ENCODE measurements at regions not wholly inside any gene's neighbourhood (a gene's known extent, or its start where the extent isn't known, plus 50 kb on each side); places are given as distances from the start of the nearest gene placed in this dataset.
A peak's percentile ranks its signal among the peaks of the same experiment; 100 is the strongest.
"Not testable (repeated sequence)": the region's sequence is repeated elsewhere in the genome, so short reads cannot be mapped to it uniquely, and the experiment has no call there.

DNA sequence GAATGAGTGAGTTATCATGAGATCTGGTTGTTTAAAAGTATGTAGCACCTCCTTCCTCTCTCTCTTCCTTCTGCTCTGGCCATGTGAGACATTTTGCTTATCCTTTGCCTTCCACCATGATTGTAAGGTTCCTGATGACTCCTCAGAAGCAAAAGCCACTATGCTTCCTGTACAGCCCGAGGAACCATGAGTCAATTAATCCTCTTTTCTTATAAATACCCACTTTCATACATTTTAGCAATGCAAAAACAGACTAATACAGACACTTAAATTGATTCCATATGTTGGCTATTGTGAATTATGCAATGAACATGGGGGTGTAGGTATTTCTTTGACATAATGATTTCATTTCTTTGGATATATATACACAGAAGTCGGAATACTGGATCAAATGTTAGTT lies 792.8 kb upstream of the EYS start:
- TF ChIP-seq KLF1 (tag by site-specific recombination; IDR thresholded peaks at IDR 0.05) (no peak), ZNF510 (tag by site-specific recombination; IDR thresholded peaks at IDR 0.05; ENCODE audit: insufficient replicate concordance) (no peak)
- no peak overlapping the region for H3K27ac ChIP-seq (ENCODE audit: extremely low read depth, low read depth, low read length)
- H3K36me3 ChIP-seq (ENCODE audit: control insufficient read depth in 2 of 2, insufficient read depth in 1 of 2, low read length in 2 of 2) = no peaks in the 10 kb centered on the region
- CTCF ChIA-PET = no interaction called here
- H3K4me1 ChIP-seq (ENCODE audit: control insufficient read depth, insufficient read depth, low read length) = no peaks in the 10 kb centered on the region
- H3K4me3 ChIP-seq (ENCODE audit: low read depth, low read length) = no peak overlapping the region
- H3K9me3 ChIP-seq (ENCODE audit: control insufficient read depth, insufficient read depth, low read depth, low read length) = no peaks in the 10 kb centered on the region
- POLR2A ChIA-PET = no interaction called here

DNA sequence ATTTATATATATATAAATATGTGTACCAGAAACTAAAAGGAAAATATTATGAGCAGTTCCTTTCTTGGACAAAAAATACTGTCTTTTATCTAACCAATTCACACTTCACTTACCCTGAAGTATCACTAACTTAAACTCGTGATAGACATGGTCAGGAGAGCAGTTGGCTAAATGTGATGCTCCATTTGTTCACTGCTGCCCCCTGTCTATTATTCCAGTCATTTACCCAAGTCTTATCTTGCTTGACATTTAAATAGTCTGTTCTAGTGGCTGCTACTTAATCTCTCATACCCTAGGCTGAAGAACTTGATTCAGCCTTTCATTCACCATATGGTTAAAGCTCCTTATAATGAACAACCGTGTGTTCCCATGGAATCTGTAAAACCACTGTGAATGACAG lies 789.6 kb upstream of the EYS start:
- Histone ChIP-seq H3K4me3 (ENCODE audit: low read depth, low read length) (no peak overlapping the region), H3K36me3 (ENCODE audit: control insufficient read depth in 2 of 2, insufficient read depth in 1 of 2, low read length in 2 of 2) (no peaks in the 10 kb centered on the region), H3K27ac (ENCODE audit: extremely low read depth, low read depth, low read length) (no peak overlapping the region), H3K4me1 (ENCODE audit: control insufficient read depth, insufficient read depth, low read length) (no peaks in the 10 kb centered on the region), H3K9me3 (ENCODE audit: control insufficient read depth, insufficient read depth, low read depth, low read length) (no peaks in the 10 kb centered on the region)
- POLR2A ChIA-PET = no interaction called here
- CTCF ChIA-PET = interaction anchor here (0.6 to 2.1 kb wide), 14 partner anchors 8 to 551 kb away, joined by 3 to 17 read pairs (median 3); no protein-coding TSS in a partner anchor
- no peak for TF ChIP-seq ZNF560 (tag by site-specific recombination; IDR thresholded peaks at IDR 0.05; ENCODE audit: borderline replicate concordance)
- no peak for TF ChIP-seq ZNF629 (tag by site-specific recombination; IDR thresholded peaks at IDR 0.05)
- TF ChIP-seq ZNF112 (tag by site-specific recombination; IDR thresholded peaks at IDR 0.05) = no peak
- no peak for TF ChIP-seq ZNF426 (tag by site-specific recombination; IDR thresholded peaks at IDR 0.05)
- no peak for TF ChIP-seq ZSCAN23 (tag by site-specific recombination; IDR thresholded peaks at IDR 0.05)
- no peak for TF ChIP-seq RBAK (tag by site-specific recombination; IDR thresholded peaks at IDR 0.05)

DNA sequence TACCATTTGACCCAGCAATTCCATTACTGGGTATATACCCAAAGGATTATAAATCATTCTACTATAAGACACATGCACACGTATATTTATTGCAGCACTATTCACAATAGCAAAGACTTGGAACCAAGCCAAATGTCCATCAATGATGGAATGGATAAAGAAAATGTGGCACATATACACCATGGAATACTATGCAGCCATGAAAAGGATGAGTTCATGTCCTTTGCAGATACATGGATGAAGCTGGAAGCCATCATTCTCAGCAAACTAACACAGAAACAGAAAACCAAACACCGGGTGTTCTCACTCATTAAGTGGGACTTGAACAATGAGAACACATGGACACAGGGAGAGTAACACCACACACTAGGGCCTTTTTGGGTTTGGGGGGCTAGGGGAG lies 787.6 kb upstream of the EYS start:
- H3K4me3 ChIP-seq (ENCODE audit: low read depth, low read length); H3K4me1 ChIP-seq (ENCODE audit: control insufficient read depth, insufficient read depth, low read length); H3K36me3 ChIP-seq (ENCODE audit: control insufficient read depth in 2 of 2, insufficient read depth in 1 of 2, low read length in 2 of 2); POLR2A ChIA-PET; H3K27ac ChIP-seq (ENCODE audit: extremely low read depth, low read depth, low read length); H3K9me3 ChIP-seq (ENCODE audit: control insufficient read depth, insufficient read depth, low read depth, low read length): not testable (repeated sequence)
- TF ChIP-seq ZNF146 (tag by site-specific recombination; IDR thresholded peaks at IDR 0.05) = peak; percentile 73
- CTCF ChIA-PET = interaction anchor here (2.1 kb wide), 1 partner anchor 61 kb away, joined by 5 read pairs; no protein-coding TSS in a partner anchor

DNA sequence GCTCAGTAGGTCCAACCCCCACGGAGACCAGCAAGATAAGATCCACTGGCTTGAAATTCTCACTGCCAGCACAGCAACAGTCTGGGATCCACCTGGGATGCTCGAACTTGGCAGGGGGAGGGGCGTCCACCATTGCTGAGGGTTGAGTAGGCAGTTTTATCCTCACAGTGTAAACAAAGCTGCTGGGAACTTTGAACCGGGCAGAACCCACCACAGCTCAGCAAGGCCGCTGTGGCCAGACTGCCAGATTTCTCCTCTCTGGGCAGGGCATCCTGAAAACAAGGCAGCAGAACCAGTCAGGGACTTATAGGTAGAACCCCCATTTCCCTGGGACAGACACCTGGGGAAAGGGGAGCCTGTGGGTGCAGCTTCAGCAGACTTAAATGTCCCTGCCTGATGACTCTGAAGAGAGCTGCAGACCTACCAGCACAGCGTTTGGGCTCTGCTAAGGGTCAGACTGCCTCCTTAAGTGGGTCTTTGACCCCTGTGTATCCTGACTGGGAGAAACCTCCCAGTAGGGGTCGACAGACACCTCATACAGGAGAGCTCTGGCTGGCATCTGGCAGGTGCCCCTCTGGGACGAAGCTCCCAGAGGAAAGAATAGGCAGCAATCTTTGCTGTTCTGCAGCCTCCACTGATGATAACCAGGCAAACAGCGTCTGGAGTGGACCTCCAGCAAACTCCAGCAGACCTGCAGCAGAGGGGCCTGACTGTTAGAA lies 782.4 kb upstream of the EYS start:
- no peak overlapping the region for H3K27ac ChIP-seq (ENCODE audit: extremely low read depth, low read depth, low read length)
- no peaks in the 10 kb centered on the region for H3K4me1 ChIP-seq (ENCODE audit: control insufficient read depth, insufficient read depth, low read length)
- no peaks in the 10 kb centered on the region for H3K9me3 ChIP-seq (ENCODE audit: control insufficient read depth, insufficient read depth, low read depth, low read length)
- POLR2A ChIA-PET = no interaction called here
- H3K4me3 ChIP-seq (ENCODE audit: low read depth, low read length) = no peak overlapping the region
- H3K36me3 ChIP-seq (ENCODE audit: control insufficient read depth in 2 of 2, insufficient read depth in 1 of 2, low read length in 2 of 2) = no peaks in the 10 kb centered on the region
- CTCF ChIA-PET = no interaction called here
- TF ChIP-seq ZNF16 (tag by site-specific recombination; IDR thresholded peaks at IDR 0.05; ENCODE audit: low read depth) (no peak), ZNF707 (tag by site-specific recombination; IDR thresholded peaks at IDR 0.05) (no peak), ZNF184 (tag by site-specific recombination; IDR thresholded peaks at IDR 0.05) (no peak), ZNF558 (tag by site-specific recombination; IDR thresholded peaks at IDR 0.05) (no peak), GFI1B (tag by site-specific recombination; IDR thresholded peaks at IDR 0.05) (no peak), MYNN (tag by site-specific recombination; IDR thresholded peaks at IDR 0.05; ENCODE audit: borderline replicate concordance) (no peak), ZNF544 (tag by site-specific recombination; IDR thresholded peaks at IDR 0.05) (no peak), ZNF366 (tag by site-specific recombination; conservative IDR thresholded peaks at IDR 0.05) (no peak), ZNF423 (tag by site-specific recombination; IDR thresholded peaks at IDR 0.05) (no peak), ZNF654 (tag by site-specific recombination; IDR thresholded peaks at IDR 0.05; ENCODE audit: low read depth) (no peak), ZNF2 (tag by site-specific recombination; IDR thresholded peaks at IDR 0.05) (no peak), ZNF76 (tag by site-specific recombination; IDR thresholded peaks at IDR 0.05; ENCODE audit: borderline replicate concordance, low read depth) (no peak), ZSCAN16 (tag by site-specific recombination; IDR thresholded peaks at IDR 0.05) (no peak)
- TF ChIP-seq, protein P1, sequence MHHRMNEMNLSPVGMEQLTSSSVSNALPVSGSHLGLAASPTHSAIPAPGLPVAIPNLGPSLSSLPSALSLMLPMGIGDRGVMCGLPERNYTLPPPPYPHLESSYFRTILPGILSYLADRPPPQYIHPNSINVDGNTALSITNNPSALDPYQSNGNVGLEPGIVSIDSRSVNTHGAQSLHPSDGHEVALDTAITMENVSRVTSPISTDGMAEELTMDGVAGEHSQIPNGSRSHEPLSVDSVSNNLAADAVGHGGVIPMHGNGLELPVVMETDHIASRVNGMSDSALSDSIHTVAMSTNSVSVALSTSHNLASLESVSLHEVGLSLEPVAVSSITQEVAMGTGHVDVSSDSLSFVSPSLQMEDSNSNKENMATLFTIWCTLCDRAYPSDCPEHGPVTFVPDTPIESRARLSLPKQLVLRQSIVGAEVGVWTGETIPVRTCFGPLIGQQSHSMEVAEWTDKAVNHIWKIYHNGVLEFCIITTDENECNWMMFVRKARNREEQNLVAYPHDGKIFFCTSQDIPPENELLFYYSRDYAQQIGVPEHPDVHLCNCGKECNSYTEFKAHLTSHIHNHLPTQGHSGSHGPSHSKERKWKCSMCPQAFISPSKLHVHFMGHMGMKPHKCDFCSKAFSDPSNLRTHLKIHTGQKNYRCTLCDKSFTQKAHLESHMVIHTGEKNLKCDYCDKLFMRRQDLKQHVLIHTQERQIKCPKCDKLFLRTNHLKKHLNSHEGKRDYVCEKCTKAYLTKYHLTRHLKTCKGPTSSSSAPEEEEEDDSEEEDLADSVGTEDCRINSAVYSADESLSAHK (tag by site-specific recombination; IDR thresholded peaks at IDR 0.05) = no peak
- TF ChIP-seq, protein P2, sequence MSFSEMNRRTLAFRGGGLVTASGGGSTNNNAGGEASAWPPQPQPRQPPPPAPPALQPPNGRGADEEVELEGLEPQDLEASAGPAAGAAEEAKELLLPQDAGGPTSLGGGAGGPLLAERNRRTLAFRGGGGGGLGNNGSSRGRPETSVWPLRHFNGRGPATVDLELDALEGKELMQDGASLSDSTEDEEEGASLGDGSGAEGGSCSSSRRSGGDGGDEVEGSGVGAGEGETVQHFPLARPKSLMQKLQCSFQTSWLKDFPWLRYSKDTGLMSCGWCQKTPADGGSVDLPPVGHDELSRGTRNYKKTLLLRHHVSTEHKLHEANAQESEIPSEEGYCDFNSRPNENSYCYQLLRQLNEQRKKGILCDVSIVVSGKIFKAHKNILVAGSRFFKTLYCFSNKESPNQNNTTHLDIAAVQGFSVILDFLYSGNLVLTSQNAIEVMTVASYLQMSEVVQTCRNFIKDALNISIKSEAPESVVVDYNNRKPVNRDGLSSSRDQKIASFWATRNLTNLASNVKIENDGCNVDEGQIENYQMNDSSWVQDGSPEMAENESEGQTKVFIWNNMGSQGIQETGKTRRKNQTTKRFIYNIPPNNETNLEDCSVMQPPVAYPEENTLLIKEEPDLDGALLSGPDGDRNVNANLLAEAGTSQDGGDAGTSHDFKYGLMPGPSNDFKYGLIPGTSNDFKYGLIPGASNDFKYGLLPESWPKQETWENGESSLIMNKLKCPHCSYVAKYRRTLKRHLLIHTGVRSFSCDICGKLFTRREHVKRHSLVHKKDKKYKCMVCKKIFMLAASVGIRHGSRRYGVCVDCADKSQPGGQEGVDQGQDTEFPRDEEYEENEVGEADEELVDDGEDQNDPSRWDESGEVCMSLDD (tag by site-specific recombination; IDR thresholded peaks at IDR 0.05) = no peak
- TF ChIP-seq, protein P3, sequence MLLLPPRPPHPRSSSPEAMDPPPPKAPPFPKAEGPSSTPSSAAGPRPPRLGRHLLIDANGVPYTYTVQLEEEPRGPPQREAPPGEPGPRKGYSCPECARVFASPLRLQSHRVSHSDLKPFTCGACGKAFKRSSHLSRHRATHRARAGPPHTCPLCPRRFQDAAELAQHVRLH (tag by site-specific recombination; IDR thresholded peaks at IDR 0.05) = no peak

Measured in HEK293 (cell line).